ENCODE measurements at regions not wholly inside any gene's neighbourhood (a gene's known extent, or its start where the extent isn't known, plus 50 kb on each side); places are given as distances from the start of the nearest gene placed in this dataset.
"Not testable (repeated sequence)": the region's sequence is repeated elsewhere in the genome, so short reads cannot be mapped to it uniquely, and the experiment has no call there.

- DNase-seq (ENCODE audit: low read depth in 2 of 2, low spot score in 1 of 2) = no peak
Measured at GRCh38 chr9:109972026-109972882, 192.3 kb downstream of the PALM2AKAP2 start.

GRCh38 chr9:109973336-109973735 is 193.3 kb downstream of the PALM2AKAP2 start:
- no peak for DNase-seq (ENCODE audit: low read depth in 2 of 2, low spot score in 1 of 2)

DNA sequence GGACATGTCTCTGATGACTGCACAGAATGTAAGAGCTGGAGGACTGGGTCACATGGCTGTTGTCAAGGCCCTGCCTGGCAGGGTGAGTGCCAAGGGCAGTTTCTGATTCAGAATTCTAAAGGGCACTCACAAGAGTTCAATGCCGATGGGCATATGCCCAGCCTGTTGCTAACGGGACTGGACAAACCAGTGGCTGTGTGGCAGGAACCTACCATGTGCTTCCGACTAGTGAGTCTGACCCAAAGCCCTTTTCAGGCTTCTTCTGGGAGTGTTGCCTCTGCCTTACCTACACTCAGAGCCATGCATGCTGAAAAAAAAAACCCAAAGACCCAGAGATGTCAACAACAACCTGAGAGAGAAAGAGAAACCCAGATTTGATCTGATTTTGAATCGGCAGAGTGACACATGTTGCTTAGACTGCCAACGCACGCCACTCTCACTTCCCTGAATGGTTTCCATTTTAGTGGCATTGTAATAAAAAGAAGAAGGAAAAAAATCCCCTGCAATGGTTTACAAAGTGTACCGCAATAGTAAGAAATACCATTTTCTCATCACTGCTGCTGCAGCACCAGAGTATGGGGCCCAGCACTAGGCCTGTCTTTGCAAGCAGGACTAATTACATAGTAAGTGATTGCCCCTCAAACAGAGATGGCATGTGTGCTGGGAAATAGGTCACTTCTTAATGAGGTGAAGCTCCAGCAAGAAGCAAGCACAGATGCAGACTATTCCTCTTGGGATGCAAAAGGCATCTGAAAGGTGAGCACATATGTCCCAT is 194.3 kb downstream of the PALM2AKAP2 start:
- no peak for DNase-seq (ENCODE audit: low read depth in 2 of 2, low spot score in 1 of 2)

- DNase-seq (ENCODE audit: low read depth in 2 of 2, low spot score in 1 of 2) = no peak
Measured at GRCh38 chr9:109974918-109975276, 194.9 kb downstream of the PALM2AKAP2 start.

- DNase-seq (ENCODE audit: low read depth in 2 of 2, low spot score in 1 of 2) = no peak
Measured at GRCh38 chr9:109975574-109976295, 195.7 kb downstream of the PALM2AKAP2 start.

GRCh38 chr9:109976303-109976702 is 196.3 kb downstream of the PALM2AKAP2 start:
- no peak for DNase-seq (ENCODE audit: low read depth in 2 of 2, low spot score in 1 of 2)

DNA sequence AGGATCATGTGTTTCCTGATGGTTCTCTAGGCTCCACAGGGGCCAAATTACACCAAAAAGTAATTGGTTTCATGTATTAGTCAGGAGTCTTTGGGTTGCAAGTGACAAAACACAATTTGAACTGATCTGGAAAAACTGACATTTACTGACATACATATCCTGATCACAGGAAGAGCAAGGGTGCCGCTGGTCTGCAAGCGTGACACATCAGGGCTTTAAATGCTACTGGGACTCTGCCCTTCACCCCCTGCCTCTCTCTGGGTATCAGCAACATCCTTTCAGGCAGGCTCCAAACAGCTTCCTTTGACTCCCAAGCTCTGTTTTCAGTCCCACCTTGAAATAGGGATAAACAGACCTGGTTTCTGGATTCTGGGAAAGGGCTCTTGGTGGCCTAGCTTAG is 197.5 kb downstream of the PALM2AKAP2 start:
- no peak for DNase-seq (ENCODE audit: low read depth in 2 of 2, low spot score in 1 of 2)

DNA sequence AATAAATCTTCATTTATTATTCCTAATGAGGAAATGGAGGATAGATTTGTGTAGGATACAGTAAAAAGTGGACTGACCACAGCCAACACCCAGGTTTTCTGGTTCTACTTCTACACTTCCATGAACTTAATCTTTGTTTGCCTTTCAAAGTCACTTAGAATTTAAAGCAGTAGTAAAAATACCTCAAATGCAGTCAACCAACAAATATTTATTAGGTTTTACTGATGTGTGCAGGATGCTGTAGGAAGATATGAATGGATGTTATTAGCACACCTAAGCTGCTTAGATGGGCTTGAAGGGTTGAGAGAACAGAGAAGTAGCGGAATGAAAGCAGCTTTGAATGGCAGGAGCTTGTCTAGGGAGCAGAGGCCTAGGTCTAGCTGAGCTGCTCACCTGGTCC is 201.1 kb downstream of the PALM2AKAP2 start:
- no peak for DNase-seq (ENCODE audit: low read depth in 2 of 2, low spot score in 1 of 2)

DNA sequence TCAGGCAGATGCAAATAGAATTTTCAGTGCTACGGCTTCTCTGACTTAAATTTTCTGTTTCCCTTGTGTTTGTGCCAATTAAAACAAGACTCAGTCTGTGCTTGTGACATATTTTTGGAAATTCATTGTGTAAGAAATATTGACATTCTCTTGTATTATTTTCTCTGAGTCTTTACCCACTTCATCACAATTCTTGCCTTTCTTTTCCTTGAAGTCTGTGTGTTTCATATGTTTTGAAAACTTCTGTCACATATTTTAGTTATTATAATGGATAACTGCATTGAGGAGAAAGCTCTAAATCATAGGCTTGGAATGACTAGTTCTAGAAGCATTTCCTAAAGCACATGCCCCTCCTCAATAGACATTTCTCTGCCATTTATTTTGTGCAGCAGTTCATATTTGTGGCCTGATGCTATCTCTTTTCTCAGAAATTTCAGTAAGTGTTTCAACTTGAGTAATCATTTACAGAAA is 206.6 kb downstream of the PALM2AKAP2 start:
- DNase-seq (ENCODE audit: low read depth in 2 of 2, low spot score in 1 of 2) = no peak

DNA sequence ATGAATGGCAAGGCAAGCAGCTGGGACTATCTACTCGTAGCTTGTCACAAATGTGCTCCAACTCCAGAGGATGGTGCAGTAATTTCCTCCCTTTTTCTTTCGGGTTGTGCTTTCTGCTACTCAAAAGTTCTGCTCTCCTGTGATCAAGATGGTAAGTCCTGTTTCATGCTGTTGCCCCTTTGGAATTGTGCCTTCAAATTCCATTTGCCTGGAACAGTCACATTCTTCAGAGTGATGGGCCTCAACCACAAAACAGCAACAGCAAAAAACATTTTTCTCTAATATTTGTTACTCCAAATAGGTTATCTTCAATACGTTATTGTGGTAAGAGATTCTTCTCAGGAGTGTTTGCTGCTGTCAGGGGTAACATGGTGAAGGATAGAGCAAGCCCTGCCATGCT is 209.3 kb downstream of the PALM2AKAP2 start:
- no peak for DNase-seq (ENCODE audit: low read depth in 2 of 2, low spot score in 1 of 2)

DNA sequence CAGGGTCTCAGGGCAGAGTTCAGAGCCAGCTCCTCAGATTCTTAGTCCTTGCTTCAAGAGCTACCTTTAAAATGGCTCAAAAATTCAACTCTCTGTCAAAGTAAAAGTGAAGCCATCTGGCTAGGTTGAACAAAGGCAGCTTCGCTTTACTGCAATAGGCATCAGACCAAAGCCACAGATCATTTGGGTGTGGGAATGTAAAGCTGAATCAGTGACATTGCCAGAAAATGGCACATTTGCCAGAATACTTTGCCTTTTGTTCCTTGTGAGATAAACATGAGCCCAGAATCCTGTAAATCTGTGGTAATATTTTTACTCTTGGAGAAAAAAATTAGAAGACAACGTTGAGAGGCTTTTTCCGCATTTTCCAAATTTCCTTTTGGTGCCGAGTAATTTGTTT is 210.5 kb downstream of the PALM2AKAP2 start:
- no peak for DNase-seq (ENCODE audit: low read depth in 2 of 2, low spot score in 1 of 2)

DNA sequence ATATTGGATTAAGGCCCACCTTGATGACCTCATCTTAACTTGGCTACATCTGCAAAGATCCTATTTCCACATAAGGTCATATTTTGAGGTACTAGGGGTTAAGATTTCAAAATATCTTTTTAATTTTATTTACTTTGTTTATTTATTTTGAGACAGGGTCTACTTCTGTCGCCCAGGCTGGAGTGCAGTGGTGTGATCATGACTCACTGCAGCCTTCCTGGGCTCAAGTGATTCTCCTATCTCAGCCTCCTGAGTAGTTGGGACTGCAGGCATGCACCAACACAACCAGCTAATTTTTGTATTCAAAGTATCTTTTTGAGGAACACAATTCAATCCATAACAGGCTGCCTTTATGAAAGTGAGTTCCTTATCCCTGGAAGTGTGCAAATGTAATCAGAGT is 212.3 kb downstream of the PALM2AKAP2 start:
- DNase-seq (ENCODE audit: low read depth in 2 of 2, low spot score in 1 of 2) = no peak

GRCh38 chr9:109993250-109993978 is 213.4 kb downstream of the PALM2AKAP2 start:
- DNase-seq (ENCODE audit: low read depth in 2 of 2, low spot score in 1 of 2) = no peak

DNA sequence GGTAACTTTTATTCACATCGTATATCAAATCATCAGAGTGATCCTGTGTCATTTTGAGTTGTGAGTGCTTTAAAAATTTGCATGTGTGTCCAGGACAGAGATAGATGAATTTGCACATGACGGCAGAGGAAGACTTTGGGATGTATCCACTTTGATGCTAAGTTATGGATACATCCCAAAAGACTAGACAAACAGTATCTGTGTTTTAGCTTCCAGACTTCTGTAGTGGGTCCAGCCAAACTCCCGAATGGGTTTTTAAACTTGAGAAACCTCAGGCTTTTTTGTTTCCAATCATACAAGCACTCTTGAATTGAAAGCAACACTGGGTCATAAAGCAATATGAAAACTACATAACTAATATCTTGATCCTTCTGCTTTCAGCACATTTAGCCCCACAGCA is 213.8 kb downstream of the C9orf152 start:
- DNase-seq (ENCODE audit: low read depth in 2 of 2, low spot score in 1 of 2) = no peak

- DNase-seq (ENCODE audit: low read depth in 2 of 2, low spot score in 1 of 2) = no peak
Measured at GRCh38 chr9:109996936-109997580, 210.9 kb downstream of the C9orf152 start.

DNA sequence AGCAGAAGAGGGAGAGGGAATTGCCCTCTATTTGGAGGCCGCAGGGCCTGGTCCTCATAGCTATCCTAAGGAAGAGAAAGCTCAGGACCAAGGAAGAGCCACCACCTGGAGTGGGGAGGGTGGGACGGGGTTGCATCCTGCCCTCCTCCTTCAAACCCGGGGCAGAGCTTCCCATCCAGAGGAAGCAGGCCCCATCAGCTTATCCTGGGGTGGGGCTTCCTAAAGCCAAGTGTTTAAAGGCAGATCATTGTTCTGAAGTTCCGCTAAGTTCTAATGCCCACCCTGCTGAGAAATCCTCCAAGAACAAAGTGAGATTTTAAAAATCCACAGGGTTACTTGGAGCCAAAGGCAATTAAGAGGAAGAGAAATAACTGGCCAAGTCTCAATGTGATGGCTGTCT is 210.3 kb downstream of the C9orf152 start:
- DNase-seq (ENCODE audit: low read depth in 2 of 2, low spot score in 1 of 2) = no peak

- not testable (repeated sequence) for DNase-seq (ENCODE audit: low read depth in 2 of 2, low spot score in 1 of 2)
Measured at GRCh38 chr9:110005521-110005920, 202.4 kb downstream of the C9orf152 start.

DNA sequence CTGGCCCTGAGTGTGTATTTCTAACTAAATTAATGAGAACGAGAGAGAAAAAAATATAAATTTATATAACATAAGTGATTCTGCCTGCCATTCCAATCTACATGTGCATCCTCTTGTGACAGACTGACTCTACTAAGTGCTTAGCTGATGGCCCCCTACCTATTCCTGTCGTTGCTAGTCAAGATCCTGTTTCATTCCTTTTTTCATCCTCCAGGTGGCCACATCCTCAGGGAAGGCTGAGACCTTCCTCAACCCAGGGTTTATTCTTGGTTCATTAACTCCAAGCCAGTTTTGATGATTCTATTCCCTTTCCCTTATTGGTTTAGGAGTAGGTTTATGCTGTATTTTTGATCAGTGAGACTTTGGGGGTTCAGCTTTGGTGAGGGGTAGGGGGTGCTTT is 201.3 kb downstream of the C9orf152 start:
- no peak for DNase-seq (ENCODE audit: low read depth in 2 of 2, low spot score in 1 of 2)

DNA sequence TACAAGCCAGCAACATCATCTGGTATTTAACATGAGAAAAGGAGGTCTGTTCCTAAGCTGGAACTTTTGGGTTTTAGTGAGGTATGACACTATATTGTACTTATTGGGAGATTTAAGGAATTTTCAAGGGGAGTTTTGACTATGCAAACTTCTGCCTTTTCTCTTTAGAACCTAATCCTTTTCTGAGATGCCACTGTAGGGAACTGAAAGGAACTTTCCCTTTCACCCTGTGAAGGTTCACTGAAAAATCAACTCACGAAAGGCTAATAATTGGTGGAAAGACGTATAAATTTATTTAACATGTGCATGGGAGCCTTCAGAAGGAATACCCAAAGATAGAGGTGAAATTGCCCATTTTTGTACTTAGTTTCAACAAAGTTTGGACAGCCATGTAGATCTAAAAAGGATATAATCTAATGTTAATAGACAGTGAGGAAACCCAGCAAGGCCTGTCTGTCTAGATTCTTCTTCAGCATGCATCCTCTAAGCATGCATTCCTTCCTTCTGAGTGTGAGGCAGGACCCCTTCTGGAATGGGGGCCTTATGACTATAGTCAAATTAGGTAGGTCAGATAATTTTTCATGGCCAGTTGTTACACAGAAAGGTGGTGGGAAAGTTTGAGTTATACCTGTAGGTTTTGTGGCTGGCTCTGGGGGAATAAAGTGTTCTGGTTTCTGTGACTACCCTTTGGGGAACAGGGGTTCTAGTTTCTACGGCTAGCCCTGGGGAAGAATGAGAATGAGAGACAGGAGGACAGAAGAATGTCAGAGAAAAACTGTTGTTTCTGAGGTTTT is 200.3 kb downstream of the C9orf152 start:
- DNase-seq (ENCODE audit: low read depth in 2 of 2, low spot score in 1 of 2) = no peak

GRCh38 chr9:110008663-110009062 is 199.3 kb downstream of the C9orf152 start:
- DNase-seq (ENCODE audit: low read depth in 2 of 2, low spot score in 1 of 2) = no peak

Data from stimulated activated CD8-positive, alpha-beta memory T cell treated with anti-CD3 and anti-CD28 coated beads, Interleukin-4, amount 100 ng/mL, for 4 hours (primary cell).